ENCODE measurements at regions not wholly inside any gene's neighbourhood (a gene's known extent, or its start where the extent isn't known, plus 50 kb on each side); places are given as distances from the start of the nearest gene placed in this dataset.

DNA sequence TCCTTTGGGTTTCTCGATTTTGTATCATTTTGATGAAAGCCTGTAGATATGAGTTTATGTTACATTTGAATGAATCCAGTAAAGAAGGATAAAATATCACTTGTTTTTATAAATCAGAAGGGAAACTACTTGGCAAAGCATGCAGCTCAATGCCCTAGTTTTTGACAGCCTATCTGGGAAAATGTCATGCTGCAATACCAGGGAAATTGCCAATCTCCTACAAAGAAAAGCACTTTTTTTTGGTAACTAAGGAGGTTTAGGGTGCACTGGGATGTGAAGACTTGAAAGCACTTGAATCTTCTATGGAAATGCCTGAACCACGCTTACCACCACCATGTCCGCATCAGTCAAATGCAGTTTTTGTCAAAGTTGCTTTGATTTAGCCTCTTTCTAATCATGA, 446.9 kb upstream of the LRRC7 start:
- TF ChIP-seq EP300 (conservative IDR thresholded peaks at IDR 0.05; ENCODE audit: poor library complexity, severe bottlenecking) (no peak), EZH2 (IDR thresholded peaks at IDR 0.05; ENCODE audit: borderline replicate concordance, insufficient read depth, low read length, poor library complexity, severe bottlenecking) (no peak)
- H3K27ac ChIP-seq (ENCODE audit: low read length), result no peak overlapping the region
- no peaks in the 10 kb centered on the region for H3K9me2 ChIP-seq (ENCODE audit: insufficient read depth, low read length)
- H3K79me2 ChIP-seq (replicated peaks; ENCODE audit: insufficient read depth, low read length), result no peaks in the 10 kb centered on the region
- no peaks in the 10 kb centered on the region for H3F3A ChIP-seq (ENCODE audit: insufficient read depth, low read length, poor library complexity, severe bottlenecking)
- no peaks in the 10 kb centered on the region for H3K27me3 ChIP-seq (ENCODE audit: insufficient read depth, low read depth, low read length)
- H3K9ac ChIP-seq (ENCODE audit: low read length), result no peak overlapping the region
- H2AFZ ChIP-seq (ENCODE audit: low read depth, low read length), result no peak overlapping the region
- no peak overlapping the region for H3K4me2 ChIP-seq (ENCODE audit: low read length)
- no peaks in the 10 kb centered on the region for H4K20me1 ChIP-seq (ENCODE audit: insufficient read depth)
- H3K36me3 ChIP-seq (ENCODE audit: insufficient read depth, low read length), result no peaks in the 10 kb centered on the region
- no peak overlapping the region for H3K4me3 ChIP-seq (ENCODE audit: low read length)
- H3K9me3 ChIP-seq (ENCODE audit: low read length), result no peaks in the 10 kb centered on the region

GRCh38 chr1:69121723-69122122, 446.0 kb upstream of the LRRC7 start:
- Histone ChIP-seq H3K9me3 (ENCODE audit: low read length) (no peaks in the 10 kb centered on the region), H3F3A (ENCODE audit: insufficient read depth, low read length, poor library complexity, severe bottlenecking) (no peaks in the 10 kb centered on the region)
- TF ChIP-seq, protein P1, sequence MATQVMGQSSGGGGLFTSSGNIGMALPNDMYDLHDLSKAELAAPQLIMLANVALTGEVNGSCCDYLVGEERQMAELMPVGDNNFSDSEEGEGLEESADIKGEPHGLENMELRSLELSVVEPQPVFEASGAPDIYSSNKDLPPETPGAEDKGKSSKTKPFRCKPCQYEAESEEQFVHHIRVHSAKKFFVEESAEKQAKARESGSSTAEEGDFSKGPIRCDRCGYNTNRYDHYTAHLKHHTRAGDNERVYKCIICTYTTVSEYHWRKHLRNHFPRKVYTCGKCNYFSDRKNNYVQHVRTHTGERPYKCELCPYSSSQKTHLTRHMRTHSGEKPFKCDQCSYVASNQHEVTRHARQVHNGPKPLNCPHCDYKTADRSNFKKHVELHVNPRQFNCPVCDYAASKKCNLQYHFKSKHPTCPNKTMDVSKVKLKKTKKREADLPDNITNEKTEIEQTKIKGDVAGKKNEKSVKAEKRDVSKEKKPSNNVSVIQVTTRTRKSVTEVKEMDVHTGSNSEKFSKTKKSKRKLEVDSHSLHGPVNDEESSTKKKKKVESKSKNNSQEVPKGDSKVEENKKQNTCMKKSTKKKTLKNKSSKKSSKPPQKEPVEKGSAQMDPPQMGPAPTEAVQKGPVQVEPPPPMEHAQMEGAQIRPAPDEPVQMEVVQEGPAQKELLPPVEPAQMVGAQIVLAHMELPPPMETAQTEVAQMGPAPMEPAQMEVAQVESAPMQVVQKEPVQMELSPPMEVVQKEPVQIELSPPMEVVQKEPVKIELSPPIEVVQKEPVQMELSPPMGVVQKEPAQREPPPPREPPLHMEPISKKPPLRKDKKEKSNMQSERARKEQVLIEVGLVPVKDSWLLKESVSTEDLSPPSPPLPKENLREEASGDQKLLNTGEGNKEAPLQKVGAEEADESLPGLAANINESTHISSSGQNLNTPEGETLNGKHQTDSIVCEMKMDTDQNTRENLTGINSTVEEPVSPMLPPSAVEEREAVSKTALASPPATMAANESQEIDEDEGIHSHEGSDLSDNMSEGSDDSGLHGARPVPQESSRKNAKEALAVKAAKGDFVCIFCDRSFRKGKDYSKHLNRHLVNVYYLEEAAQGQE (IDR thresholded peaks at IDR 0.05; ENCODE audit: borderline replicate concordance), result no peak
- no peak for TF ChIP-seq RAD21 (conservative IDR thresholded peaks at IDR 0.05)
- TF ChIP-seq EZH2 (IDR thresholded peaks at IDR 0.05; ENCODE audit: borderline replicate concordance, insufficient read depth, low read length, poor library complexity, severe bottlenecking), result no peak
- TF ChIP-seq POLR2AphosphoS5 (IDR thresholded peaks at IDR 0.05), result no peak
- TF ChIP-seq MXI1 (conservative IDR thresholded peaks at IDR 0.05; ENCODE audit: poor library complexity, severe bottlenecking), result no peak

GRCh38 chr1:69122373-69122772, 445.3 kb upstream of the LRRC7 start:
- no peaks in the 10 kb centered on the region for H3K9me2 ChIP-seq (ENCODE audit: insufficient read depth, low read length)
- H2AFZ ChIP-seq (ENCODE audit: low read depth, low read length), result no peak overlapping the region
- no peaks in the 10 kb centered on the region for H3K79me2 ChIP-seq (replicated peaks; ENCODE audit: insufficient read depth, low read length)
- H3K27ac ChIP-seq (ENCODE audit: low read length), result no peak overlapping the region
- no peaks in the 10 kb centered on the region for H3K9me3 ChIP-seq (ENCODE audit: low read length)
- H3K4me2 ChIP-seq (ENCODE audit: low read length), result no peak overlapping the region
- H3K36me3 ChIP-seq (ENCODE audit: insufficient read depth, low read length), result no peaks in the 10 kb centered on the region
- no peak for TF ChIP-seq TAF1 (IDR thresholded peaks at IDR 0.05; ENCODE audit: low read depth)
- no peak for TF ChIP-seq MXI1 (conservative IDR thresholded peaks at IDR 0.05; ENCODE audit: poor library complexity, severe bottlenecking)
- no peak for TF ChIP-seq CTCF (IDR thresholded peaks at IDR 0.05; ENCODE audit: poor library complexity, severe bottlenecking)
- TF ChIP-seq, protein P1 (IDR thresholded peaks at IDR 0.05; ENCODE audit: borderline replicate concordance), result no peak
- no peak for TF ChIP-seq EP300 (conservative IDR thresholded peaks at IDR 0.05; ENCODE audit: poor library complexity, severe bottlenecking)
- no peak for TF ChIP-seq SMC3 (conservative IDR thresholded peaks at IDR 0.05; ENCODE audit: poor library complexity)
- TF ChIP-seq EZH2 (IDR thresholded peaks at IDR 0.05; ENCODE audit: borderline replicate concordance, insufficient read depth, low read length, poor library complexity, severe bottlenecking), result no peak
- TF ChIP-seq RAD21 (conservative IDR thresholded peaks at IDR 0.05), result no peak
- no peak for TF ChIP-seq POLR2AphosphoS5 (IDR thresholded peaks at IDR 0.05)
- no peaks in the 10 kb centered on the region for H3F3A ChIP-seq (ENCODE audit: insufficient read depth, low read length, poor library complexity, severe bottlenecking)
- no peaks in the 10 kb centered on the region for H3K27me3 ChIP-seq (ENCODE audit: insufficient read depth, low read depth, low read length)
- H4K20me1 ChIP-seq (ENCODE audit: insufficient read depth), result no peaks in the 10 kb centered on the region
- no peak overlapping the region for H3K4me3 ChIP-seq (ENCODE audit: low read length)
- H3K9ac ChIP-seq (ENCODE audit: low read length), result no peak overlapping the region

More at GRCh38 chr1:69121723-69122122, 446.0 kb upstream of the LRRC7 start:
- no peak overlapping the region for H3K4me3 ChIP-seq (ENCODE audit: low read length)
- no peak overlapping the region for H3K9ac ChIP-seq (ENCODE audit: low read length)
- H3K9me2 ChIP-seq (ENCODE audit: insufficient read depth, low read length), result no peaks in the 10 kb centered on the region
- no peaks in the 10 kb centered on the region for H4K20me1 ChIP-seq (ENCODE audit: insufficient read depth)
- H3K36me3 ChIP-seq (ENCODE audit: insufficient read depth, low read length), result no peaks in the 10 kb centered on the region
- H3K27ac ChIP-seq (ENCODE audit: low read length), result no peak overlapping the region
- no peaks in the 10 kb centered on the region for H3K79me2 ChIP-seq (replicated peaks; ENCODE audit: insufficient read depth, low read length)
- no peak overlapping the region for H2AFZ ChIP-seq (ENCODE audit: low read depth, low read length)
- no peaks in the 10 kb centered on the region for H3K27me3 ChIP-seq (ENCODE audit: insufficient read depth, low read depth, low read length)
- H3K4me2 ChIP-seq (ENCODE audit: low read length), result no peak overlapping the region
